SK-N-SH (cell line): ENCODE measurements at regions not wholly inside any gene's neighbourhood (a gene's known extent, or its start where the extent isn't known, plus 50 kb on each side); places are given as distances from the start of the nearest gene placed in this dataset.

Source experiments
- CTCF ChIA-PET: fragments of 300-600, 350-600 bp; formaldehyde crosslinking; extraction: SDS; loops from one replicate; lab custom pipeline; 2021; lab: Yijun Ruan, JAX
- POLR2A ChIA-PET: fragments of 350-600 bp; sonication (Branson Sonifier 250); formaldehyde crosslinking; extraction: SDS; loops from one replicate; lab custom pipeline; 2020; ENCODE audit warnings: antibody characterized with exemption, inconsistent platforms; lab: Yijun Ruan, JAX
- DNase-seq: peaks from one replicate; pipeline ENCODE4 v3.0.0; 2012
- H2AFZ ChIP-seq: fragments of 200-600 bp; sonication (generic); 2 replicates; pipeline ENCODE4 v1.8.1; 2016; ENCODE audit warnings: antibody characterized with exemption, mild to moderate bottlenecking, low read depth
- H3F3A ChIP-seq: fragments of 200-600 bp; sonication (generic); replicated peaks from 2 replicates; pipeline ENCODE3; 2016; ENCODE audit warnings: antibody characterized with exemption, mild to moderate bottlenecking; ENCODE audit not compliant: insufficient read depth
- H3K27ac ChIP-seq, 2 experiments: fragments of 200-500 bp in 1 of 2; fragments of 200-600 bp in 1 of 2; sonication (Bioruptor generic) in 1 of 2; sonication (generic), shearing (Covaris generic) in 1 of 2; 2 replicates each; pipeline versions ENCODE4 v1.5.1 to v1.6.1; 2014 to 2016; ENCODE audit warnings: low read depth in 2 of 2, inconsistent platforms in 1 of 2, low read length in 1 of 2, mild to moderate bottlenecking in 1 of 2, mixed read lengths in 1 of 2
- H3K27me3 ChIP-seq: fragments of 200-600 bp; sonication (generic), shearing (Covaris generic); 2 replicates; pipeline ENCODE4 v1.6.1; 2016; ENCODE audit warnings: mixed run types; ENCODE audit not compliant: insufficient read depth
- H3K36me3 ChIP-seq, 2 experiments: fragments of 200-500 bp in 1 of 2; fragments of 200-600 bp in 1 of 2; sonication (Bioruptor generic) in 1 of 2; sonication (generic) in 1 of 2; replicated peaks in 1 of 2; 2 replicates each; pipeline versions ENCODE3 to v1.5.1; 2014 to 2016; ENCODE audit warnings: low read length in 1 of 2, mild to moderate bottlenecking in 1 of 2; ENCODE audit not compliant: insufficient read depth in 2 of 2, control insufficient read depth in 1 of 2
- H3K4me1 ChIP-seq, 2 experiments: fragments of 200-500 bp in 1 of 2; fragments of 200-600 bp in 1 of 2; sonication (Bioruptor generic) in 1 of 2; sonication (generic), shearing (Covaris generic) in 1 of 2; 2 replicates each; pipeline versions ENCODE4 v1.5.1 to v1.6.1; 2014 to 2016; ENCODE audit warnings: low read depth in 1 of 2, low read length in 1 of 2, mixed run types in 1 of 2; ENCODE audit not compliant: insufficient read depth in 2 of 2, control insufficient read depth in 1 of 2
- H3K4me2 ChIP-seq: fragments of 200-600 bp; sonication (generic), shearing (Covaris generic); 2 replicates; pipeline ENCODE4 v1.6.1; 2017; ENCODE audit warnings: mixed run types
- H3K4me3 ChIP-seq, 2 experiments: fragments of 200-500 bp in 1 of 2; fragments of 200-600 bp in 1 of 2; sonication (Bioruptor generic) in 1 of 2; sonication (generic), shearing (Covaris generic) in 1 of 2; 2 replicates each; pipeline versions ENCODE4 v1.5.1 to v1.8.1; 2014 to 2016; ENCODE audit warnings: low read depth in 2 of 2, inconsistent platforms in 1 of 2, low read length in 1 of 2, mild to moderate bottlenecking in 1 of 2, mixed read lengths in 1 of 2, moderate library complexity in 1 of 2
- H3K79me2 ChIP-seq: fragments of 200-600 bp; sonication (generic); 2 replicates; pipeline ENCODE4 v1.8.1; 2017; ENCODE audit warnings: mild to moderate bottlenecking; ENCODE audit not compliant: insufficient read depth
- H3K9ac ChIP-seq: fragments of 200-600 bp; sonication (generic); 2 replicates; pipeline ENCODE4 v1.6.1; 2017; ENCODE audit warnings: mixed run types
- H3K9me2 ChIP-seq: fragments of 200-600 bp; sonication (generic); 2 replicates; pipeline ENCODE4 v1.6.1; 2017; ENCODE audit warnings: mixed run types
- H3K9me3 ChIP-seq: fragments of 200-600 bp; sonication (generic); 2 replicates; pipeline ENCODE4 v1.6.1; 2017; ENCODE audit warnings: mixed run types, mild to moderate bottlenecking, moderate library complexity
- H4K20me1 ChIP-seq: fragments of 200-600 bp; sonication (generic); 2 replicates; pipeline ENCODE4 v1.6.1; 2017; ENCODE audit warnings: mild to moderate bottlenecking, mixed run types; ENCODE audit not compliant: insufficient read depth
- ELF1 ChIP-seq: IDR thresholded peaks from 2 replicates; pipeline ENCODE4 v1.4.0; 2012
- EP300 ChIP-seq, 2 experiments: IDR thresholded peaks; 2 replicates each; pipeline versions ENCODE4 v1.4.0 to v1.6.1; 2012; ENCODE audit warnings: borderline replicate concordance in 1 of 2, low read depth in 1 of 2, low read length in 1 of 2
- FOSL2 ChIP-seq: IDR thresholded peaks from 2 replicates; pipeline ENCODE4 v1.4.0; 2012; ENCODE audit warnings: low read depth, mild to moderate bottlenecking, moderate library complexity, borderline replicate concordance
- FOXJ3 ChIP-seq: sonication (generic); formaldehyde crosslinking; IDR thresholded peaks from 2 replicates; pipeline ENCODE4 v1.5.1; 2020; ENCODE audit warnings: mild to moderate bottlenecking, missing genetic modification reagents
- JUND ChIP-seq: IDR thresholded peaks from 2 replicates; pipeline ENCODE4 v1.4.0; 2012
- MEF2A ChIP-seq: IDR thresholded peaks from 2 replicates; pipeline ENCODE4 v1.4.0; 2012; ENCODE audit warnings: low read depth, borderline replicate concordance
- MXI1 ChIP-seq: IDR thresholded peaks from 2 replicates; pipeline ENCODE4 v1.6.1; 2012; ENCODE audit warnings: mild to moderate bottlenecking, low read depth, low read length, improper control_type of control experiment
- NFIC ChIP-seq: IDR thresholded peaks from 2 replicates; pipeline ENCODE4 v1.4.0; 2012; ENCODE audit warnings: borderline replicate concordance
- RFX5 ChIP-seq: IDR thresholded peaks from 2 replicates; pipeline ENCODE4 v1.6.1; 2012; ENCODE audit warnings: mild to moderate bottlenecking, improper control_type of control experiment, low read length
- TAF1 ChIP-seq: IDR thresholded peaks from 2 replicates; pipeline ENCODE4 v1.6.1; 2012; ENCODE audit warnings: low read depth, mild to moderate bottlenecking, low read length, moderate library complexity, borderline replicate concordance
- TEAD4 ChIP-seq: IDR thresholded peaks from 2 replicates; pipeline ENCODE4 v1.4.0; 2012; ENCODE audit warnings: mild to moderate bottlenecking, borderline replicate concordance; ENCODE audit not compliant: insufficient read depth
- YY1 ChIP-seq: IDR thresholded peaks from 2 replicates; pipeline ENCODE4 v1.4.0; 2012; ENCODE audit warnings: low read depth, mild to moderate bottlenecking
- WGBS: methylation state at CpG from one replicate; pipeline ENCODE4 v1.1.6; 2017; ENCODE audit warnings: low lambda C conversion rate; 5-methylcytosine and 5-hydroxymethylcytosine counted together
- TF ChIP-seq, protein P1 (sequence below): IDR thresholded peaks from 2 replicates; pipeline ENCODE4 v1.4.0; 2012; ENCODE audit warnings: low read depth
- TF ChIP-seq, protein P2 (sequence below): fragments of 150-350 bp; IDR thresholded peaks from 2 replicates; pipeline ENCODE4 v1.6.1; 2017; ENCODE audit warnings: antibody characterized with exemption, low read length, low read depth, borderline replicate concordance
- TF ChIP-seq, protein P3 (sequence below): IDR thresholded peaks from 2 replicates; pipeline ENCODE4 v1.4.0; 2012; ENCODE audit warnings: low read depth, borderline replicate concordance
- TF ChIP-seq, protein P4 (sequence below): IDR thresholded peaks from 2 replicates; pipeline ENCODE4; 2012
- TF ChIP-seq, protein P5 (sequence below): fragments of 150-350 bp; IDR thresholded peaks from 2 replicates; pipeline ENCODE4 v1.6.1; 2016; ENCODE audit warnings: mild to moderate bottlenecking, low read depth, low read length
- TF ChIP-seq, protein P6 (sequence below): IDR thresholded peaks from 2 replicates; pipeline ENCODE4 v1.6.1; 2012; ENCODE audit warnings: mild to moderate bottlenecking, low read depth, low read length, moderate library complexity

DNA sequence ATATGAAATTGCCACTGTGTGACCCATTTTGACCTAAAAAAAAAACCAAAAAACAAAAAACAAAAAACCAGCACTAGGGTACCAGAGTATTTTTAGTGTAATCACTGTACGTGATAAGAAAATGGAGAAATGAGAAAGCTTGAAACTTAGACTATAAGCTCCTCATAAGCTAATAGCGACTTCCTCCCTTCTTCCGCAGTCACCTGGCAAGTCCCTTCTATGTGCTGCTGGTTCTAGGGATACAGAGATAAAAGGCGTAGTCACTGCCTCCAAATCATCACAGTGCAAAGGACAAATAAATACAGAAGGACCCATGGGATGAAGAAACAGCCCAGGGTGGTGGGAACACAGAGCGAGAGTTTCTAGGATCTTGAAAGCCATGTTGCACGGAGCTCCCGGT lies 190.3 kb downstream of the TM9SF2 start:
- Histone ChIP-seq H4K20me1 (no peaks in the 10 kb centered on the region), H3K9me2 (no peaks in the 10 kb centered on the region), H3K79me2 (no peaks in the 10 kb centered on the region), H3F3A (no peaks in the 10 kb centered on the region), H3K9me3 (no peaks in the 10 kb centered on the region), H3K27me3 (no peaks in the 10 kb centered on the region), H3K27ac (no peak overlapping the region), H3K4me2 (no peak overlapping the region), H3K4me3 (no peak overlapping the region), H3K36me3 (no peaks in the 10 kb centered on the region), H3K9ac (no peak overlapping the region), H2AFZ (no peak overlapping the region), H3K4me1 (peaks cover 15 to 17% of the 10 kb centered on the region in 2 experiments; a peak in 3 of 4 replicates)
- CTCF ChIA-PET, result no interaction called here
- DNase-seq, result no peak
- 90% methylated on average over 7 of the region's 7 CpGs for WGBS
- TF ChIP-seq RFX5, result no peak
- TF ChIP-seq MEF2A, result no peak
- TF ChIP-seq, protein P1, sequence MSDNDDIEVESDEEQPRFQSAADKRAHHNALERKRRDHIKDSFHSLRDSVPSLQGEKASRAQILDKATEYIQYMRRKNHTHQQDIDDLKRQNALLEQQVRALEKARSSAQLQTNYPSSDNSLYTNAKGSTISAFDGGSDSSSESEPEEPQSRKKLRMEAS, result no peak
- TF ChIP-seq TEAD4, result no peak
- TF ChIP-seq, protein P2, sequence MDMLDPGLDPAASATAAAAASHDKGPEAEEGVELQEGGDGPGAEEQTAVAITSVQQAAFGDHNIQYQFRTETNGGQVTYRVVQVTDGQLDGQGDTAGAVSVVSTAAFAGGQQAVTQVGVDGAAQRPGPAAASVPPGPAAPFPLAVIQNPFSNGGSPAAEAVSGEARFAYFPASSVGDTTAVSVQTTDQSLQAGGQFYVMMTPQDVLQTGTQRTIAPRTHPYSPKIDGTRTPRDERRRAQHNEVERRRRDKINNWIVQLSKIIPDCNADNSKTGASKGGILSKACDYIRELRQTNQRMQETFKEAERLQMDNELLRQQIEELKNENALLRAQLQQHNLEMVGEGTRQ, result no peak
- no peak for TF ChIP-seq EP300 (IDR thresholded peaks at IDR 0.05; ENCODE audit: borderline replicate concordance in 1 of 2, low read depth in 1 of 2, low read length in 1 of 2)
- no peak for TF ChIP-seq NFIC
- TF ChIP-seq YY1, result no peak
- no peak for TF ChIP-seq FOXJ3
- TF ChIP-seq, protein P3, sequence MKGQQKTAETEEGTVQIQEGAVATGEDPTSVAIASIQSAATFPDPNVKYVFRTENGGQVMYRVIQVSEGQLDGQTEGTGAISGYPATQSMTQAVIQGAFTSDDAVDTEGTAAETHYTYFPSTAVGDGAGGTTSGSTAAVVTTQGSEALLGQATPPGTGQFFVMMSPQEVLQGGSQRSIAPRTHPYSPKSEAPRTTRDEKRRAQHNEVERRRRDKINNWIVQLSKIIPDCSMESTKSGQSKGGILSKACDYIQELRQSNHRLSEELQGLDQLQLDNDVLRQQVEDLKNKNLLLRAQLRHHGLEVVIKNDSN, result no peak
- no peak for TF ChIP-seq FOSL2
- POLR2A ChIA-PET, result no interaction called here

DNA sequence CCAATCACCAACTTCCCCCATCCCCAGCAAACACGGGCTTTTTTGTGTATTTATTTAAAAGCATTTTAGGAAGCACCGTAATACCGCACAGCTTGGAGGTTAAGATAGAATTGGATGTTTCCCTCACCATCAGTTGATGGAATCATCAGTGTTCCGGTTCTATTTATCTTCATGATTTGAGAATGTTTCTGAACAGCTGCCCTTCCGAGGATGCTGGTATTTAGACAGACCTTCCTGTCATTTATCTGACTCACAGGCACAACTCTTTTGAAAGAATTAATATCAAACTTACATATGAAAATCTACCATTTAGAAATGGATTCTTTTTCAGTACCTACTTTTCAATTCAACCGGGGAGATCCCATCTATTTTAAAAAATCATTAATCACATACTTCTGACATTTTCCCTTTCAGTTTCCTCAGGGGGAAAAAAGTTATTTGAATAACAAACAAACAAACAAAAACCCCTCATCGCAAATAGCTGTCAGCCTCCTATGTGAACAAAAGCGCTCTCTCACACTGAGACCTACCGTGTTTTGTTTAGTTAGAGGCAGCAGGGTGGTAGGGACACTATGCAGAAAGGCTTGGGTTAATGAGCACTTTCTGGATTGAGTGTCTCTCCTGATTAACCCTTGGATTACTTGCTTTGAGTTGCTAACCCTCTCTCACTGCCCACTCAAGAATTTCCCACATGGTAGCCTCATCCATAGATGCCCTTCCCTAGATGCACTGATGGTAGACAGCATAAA lies 189.3 kb downstream of the TM9SF2 start:
- no peak overlapping the region for H3K4me2 ChIP-seq
- H3K4me1 ChIP-seq, result peaks cover 22 to 24% of the 10 kb centered on the region in 2 experiments; a peak in 3 of 4 replicates
- H3K4me3 ChIP-seq, result no peak overlapping the region
- H3K27me3 ChIP-seq, result no peaks in the 10 kb centered on the region
- DNase-seq, result no peak
- H3K79me2 ChIP-seq, result no peaks in the 10 kb centered on the region
- no peaks in the 10 kb centered on the region for H4K20me1 ChIP-seq
- H3F3A ChIP-seq, result no peaks in the 10 kb centered on the region
- ChIA-PET CTCF (interaction anchor here (1.3 kb wide), 1 partner anchor 210 kb away, joined by 4 read pairs; no protein-coding TSS in a partner anchor), POLR2A (no interaction called here)
- H3K27ac ChIP-seq, result no peak overlapping the region
- no peak overlapping the region for H2AFZ ChIP-seq
- H3K36me3 ChIP-seq, result no peaks in the 10 kb centered on the region
- no peaks in the 10 kb centered on the region for H3K9me2 ChIP-seq
- H3K9me3 ChIP-seq, result no peaks in the 10 kb centered on the region
- H3K9ac ChIP-seq, result no peak overlapping the region
- WGBS, result 86% methylated on average over 9 of the region's 9 CpGs
- TF ChIP-seq, protein P4, sequence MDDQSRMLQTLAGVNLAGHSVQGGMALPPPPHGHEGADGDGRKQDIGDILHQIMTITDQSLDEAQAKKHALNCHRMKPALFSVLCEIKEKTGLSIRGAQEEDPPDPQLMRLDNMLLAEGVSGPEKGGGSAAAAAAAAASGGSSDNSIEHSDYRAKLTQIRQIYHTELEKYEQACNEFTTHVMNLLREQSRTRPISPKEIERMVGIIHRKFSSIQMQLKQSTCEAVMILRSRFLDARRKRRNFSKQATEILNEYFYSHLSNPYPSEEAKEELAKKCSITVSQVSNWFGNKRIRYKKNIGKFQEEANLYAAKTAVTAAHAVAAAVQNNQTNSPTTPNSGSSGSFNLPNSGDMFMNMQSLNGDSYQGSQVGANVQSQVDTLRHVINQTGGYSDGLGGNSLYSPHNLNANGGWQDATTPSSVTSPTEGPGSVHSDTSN, result no peak
- TF ChIP-seq EP300 (IDR thresholded peaks at IDR 0.05; ENCODE audit: borderline replicate concordance in 1 of 2, low read depth in 1 of 2, low read length in 1 of 2), result no peak
- TF ChIP-seq, protein P2, result no peak
- TF ChIP-seq JUND, result no peak
- TF ChIP-seq, protein P5, sequence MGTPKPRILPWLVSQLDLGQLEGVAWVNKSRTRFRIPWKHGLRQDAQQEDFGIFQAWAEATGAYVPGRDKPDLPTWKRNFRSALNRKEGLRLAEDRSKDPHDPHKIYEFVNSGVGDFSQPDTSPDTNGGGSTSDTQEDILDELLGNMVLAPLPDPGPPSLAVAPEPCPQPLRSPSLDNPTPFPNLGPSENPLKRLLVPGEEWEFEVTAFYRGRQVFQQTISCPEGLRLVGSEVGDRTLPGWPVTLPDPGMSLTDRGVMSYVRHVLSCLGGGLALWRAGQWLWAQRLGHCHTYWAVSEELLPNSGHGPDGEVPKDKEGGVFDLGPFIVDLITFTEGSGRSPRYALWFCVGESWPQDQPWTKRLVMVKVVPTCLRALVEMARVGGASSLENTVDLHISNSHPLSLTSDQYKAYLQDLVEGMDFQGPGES, result no peak
- no peak for TF ChIP-seq FOXJ3
- TF ChIP-seq FOSL2, result no peak
- TF ChIP-seq MXI1, result no peak
- TF ChIP-seq TAF1, result no peak
- TF ChIP-seq, protein P6, sequence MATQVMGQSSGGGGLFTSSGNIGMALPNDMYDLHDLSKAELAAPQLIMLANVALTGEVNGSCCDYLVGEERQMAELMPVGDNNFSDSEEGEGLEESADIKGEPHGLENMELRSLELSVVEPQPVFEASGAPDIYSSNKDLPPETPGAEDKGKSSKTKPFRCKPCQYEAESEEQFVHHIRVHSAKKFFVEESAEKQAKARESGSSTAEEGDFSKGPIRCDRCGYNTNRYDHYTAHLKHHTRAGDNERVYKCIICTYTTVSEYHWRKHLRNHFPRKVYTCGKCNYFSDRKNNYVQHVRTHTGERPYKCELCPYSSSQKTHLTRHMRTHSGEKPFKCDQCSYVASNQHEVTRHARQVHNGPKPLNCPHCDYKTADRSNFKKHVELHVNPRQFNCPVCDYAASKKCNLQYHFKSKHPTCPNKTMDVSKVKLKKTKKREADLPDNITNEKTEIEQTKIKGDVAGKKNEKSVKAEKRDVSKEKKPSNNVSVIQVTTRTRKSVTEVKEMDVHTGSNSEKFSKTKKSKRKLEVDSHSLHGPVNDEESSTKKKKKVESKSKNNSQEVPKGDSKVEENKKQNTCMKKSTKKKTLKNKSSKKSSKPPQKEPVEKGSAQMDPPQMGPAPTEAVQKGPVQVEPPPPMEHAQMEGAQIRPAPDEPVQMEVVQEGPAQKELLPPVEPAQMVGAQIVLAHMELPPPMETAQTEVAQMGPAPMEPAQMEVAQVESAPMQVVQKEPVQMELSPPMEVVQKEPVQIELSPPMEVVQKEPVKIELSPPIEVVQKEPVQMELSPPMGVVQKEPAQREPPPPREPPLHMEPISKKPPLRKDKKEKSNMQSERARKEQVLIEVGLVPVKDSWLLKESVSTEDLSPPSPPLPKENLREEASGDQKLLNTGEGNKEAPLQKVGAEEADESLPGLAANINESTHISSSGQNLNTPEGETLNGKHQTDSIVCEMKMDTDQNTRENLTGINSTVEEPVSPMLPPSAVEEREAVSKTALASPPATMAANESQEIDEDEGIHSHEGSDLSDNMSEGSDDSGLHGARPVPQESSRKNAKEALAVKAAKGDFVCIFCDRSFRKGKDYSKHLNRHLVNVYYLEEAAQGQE, result no peak
- no peak for TF ChIP-seq ELF1
